H54 (cell line): ENCODE measurements at regions not wholly inside any gene's neighbourhood (a gene's known extent, or its start where the extent isn't known, plus 50 kb on each side); places are given as distances from the start of the nearest gene placed in this dataset.

Experiments used
- DNase-seq: peaks from one replicate; pipeline ENCODE4 v3.0.0; 2011; ENCODE audit warnings: low spot score, mixed read lengths; ENCODE audit not compliant: insufficient read length
- FAIRE-seq: peaks from 3 replicates; lab custom pipeline; 2011; peaks lifted over from hg19 to GRCh38; lab: Jason Lieb, UNC
- POLR2A ChIP-seq: IDR thresholded peaks from 2 replicates; pipeline ENCODE4 v1.6.1; 2011; ENCODE audit warnings: low read depth, mild to moderate bottlenecking, low read length

DNA sequence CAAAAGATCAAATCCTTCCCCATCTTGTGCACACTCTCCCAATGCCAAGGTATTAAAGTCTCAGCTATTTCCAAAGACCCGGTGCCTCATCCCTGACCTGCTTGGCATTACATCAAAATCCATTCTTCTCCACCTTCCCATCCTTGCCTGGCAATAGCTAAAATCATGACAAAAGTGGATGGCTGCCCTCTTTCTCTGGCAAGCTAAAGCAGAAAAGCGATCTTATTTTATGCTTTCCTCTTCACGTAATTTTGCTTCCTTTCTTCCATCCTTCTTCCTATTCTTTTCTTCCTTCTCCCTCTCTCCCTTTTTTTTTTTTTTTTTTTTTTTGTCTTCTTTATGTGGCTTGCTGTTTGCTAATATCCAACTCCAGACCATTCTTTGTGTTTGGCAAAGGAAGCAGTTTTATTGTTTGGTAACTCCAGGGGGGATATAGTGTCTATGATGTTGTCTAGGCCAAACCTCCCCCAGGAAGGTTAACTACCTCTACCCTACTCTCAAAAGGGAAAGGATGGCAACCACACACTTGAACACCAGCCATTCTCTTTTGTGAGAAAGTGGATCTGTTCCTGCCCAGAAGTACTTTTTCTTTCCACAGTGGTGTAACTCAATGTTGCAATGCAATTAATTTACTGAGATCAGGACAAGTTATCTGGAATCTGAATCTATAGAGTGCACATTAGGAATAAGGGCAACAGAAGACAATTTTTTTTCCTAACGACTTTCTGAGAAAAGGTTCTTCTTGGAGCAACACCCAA lies 120.9 kb upstream of the TMEM161B start:
- no peak for TF ChIP-seq POLR2A

DNA sequence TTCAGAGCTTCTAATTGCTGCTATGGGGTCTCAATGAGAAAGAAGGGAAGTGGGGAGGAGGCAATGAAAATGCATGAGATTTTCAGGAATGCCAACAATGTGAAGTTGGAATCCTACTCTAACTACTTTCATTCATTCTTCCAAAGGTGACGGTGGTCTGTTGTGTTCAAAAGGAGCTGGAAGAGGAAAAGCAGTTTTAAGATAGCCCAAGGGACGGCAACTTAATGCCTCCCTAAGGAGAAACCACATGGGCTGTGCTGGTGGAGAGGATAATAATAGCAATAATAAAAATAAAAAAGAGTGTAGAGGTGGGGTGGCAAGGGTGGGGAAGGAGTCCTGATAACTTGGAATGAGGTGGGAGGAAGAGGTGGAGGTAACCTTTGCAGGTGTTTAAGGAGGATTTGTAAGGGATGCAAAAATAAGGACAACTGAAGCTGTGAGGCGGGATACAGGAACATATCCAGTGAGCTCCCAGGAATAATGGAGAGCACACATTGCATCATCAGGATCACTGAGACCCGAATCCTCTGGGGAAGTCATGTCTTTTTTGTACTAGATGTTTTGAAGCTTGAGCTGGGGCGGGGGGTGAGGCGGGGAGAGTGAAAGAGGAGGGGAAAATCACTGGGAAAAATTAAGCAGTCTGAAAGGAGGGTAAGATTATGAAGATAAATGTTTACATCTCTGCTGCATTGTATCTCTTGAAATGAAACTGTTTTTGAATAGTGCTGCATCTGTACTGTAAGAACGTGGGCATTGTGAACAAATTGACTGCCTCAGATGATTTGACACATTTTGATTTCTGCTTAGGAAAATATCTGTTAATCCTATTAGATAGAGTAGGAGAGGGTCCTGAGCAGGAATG lies 120.1 kb upstream of the TMEM161B start:
- FAIRE-seq (no peak), DNase-seq (no peak)
- TF ChIP-seq POLR2A: no peak

More for the DNA sequence above, 120.9 kb upstream of the TMEM161B start:
- FAIRE-seq (no peak), DNase-seq (no peak)

DNA sequence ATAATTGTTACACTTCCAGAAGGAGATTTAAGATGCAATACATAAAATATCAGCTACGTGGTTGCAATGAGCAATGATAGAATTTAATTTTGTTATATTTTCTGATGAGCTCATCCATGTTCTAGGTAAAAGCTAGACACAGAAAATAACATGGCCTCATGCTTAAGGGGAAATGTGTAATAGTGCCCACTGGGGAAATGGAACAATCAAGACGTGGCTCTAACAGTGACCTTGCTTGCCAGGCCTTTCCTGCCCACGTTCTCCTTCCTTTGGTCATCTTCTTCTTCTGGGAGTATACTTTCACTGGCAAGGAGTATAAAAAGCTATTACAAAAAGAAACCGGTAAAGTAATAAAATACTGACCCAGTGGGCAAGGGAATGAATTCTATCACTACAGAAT lies 116.2 kb upstream of the TMEM161B start:
- TF ChIP-seq POLR2A: no peak
- DNase-seq (no peak), FAIRE-seq (no peak)

DNA sequence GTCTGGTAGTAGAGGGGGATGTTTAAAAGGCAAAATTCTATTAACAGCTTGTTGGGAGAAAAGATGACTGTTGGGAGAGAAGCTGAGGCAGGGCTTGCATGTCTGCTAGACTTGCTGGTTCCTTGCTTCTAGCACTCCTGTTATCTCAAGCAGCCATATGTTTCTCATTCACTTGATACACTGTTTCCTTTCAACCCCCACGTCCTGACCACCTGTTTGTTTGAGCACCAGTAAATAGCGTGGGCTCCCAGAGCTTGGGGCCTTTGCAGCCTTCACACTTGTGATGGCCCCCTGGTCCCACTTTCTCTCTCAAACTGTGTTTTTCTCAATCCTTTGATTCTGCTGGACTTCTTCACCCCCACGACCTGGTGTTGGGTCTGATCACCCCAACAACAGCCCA lies 111.7 kb upstream of the TMEM161B start:
- FAIRE-seq (no peak), DNase-seq (no peak)
- TF ChIP-seq POLR2A: no peak

DNA sequence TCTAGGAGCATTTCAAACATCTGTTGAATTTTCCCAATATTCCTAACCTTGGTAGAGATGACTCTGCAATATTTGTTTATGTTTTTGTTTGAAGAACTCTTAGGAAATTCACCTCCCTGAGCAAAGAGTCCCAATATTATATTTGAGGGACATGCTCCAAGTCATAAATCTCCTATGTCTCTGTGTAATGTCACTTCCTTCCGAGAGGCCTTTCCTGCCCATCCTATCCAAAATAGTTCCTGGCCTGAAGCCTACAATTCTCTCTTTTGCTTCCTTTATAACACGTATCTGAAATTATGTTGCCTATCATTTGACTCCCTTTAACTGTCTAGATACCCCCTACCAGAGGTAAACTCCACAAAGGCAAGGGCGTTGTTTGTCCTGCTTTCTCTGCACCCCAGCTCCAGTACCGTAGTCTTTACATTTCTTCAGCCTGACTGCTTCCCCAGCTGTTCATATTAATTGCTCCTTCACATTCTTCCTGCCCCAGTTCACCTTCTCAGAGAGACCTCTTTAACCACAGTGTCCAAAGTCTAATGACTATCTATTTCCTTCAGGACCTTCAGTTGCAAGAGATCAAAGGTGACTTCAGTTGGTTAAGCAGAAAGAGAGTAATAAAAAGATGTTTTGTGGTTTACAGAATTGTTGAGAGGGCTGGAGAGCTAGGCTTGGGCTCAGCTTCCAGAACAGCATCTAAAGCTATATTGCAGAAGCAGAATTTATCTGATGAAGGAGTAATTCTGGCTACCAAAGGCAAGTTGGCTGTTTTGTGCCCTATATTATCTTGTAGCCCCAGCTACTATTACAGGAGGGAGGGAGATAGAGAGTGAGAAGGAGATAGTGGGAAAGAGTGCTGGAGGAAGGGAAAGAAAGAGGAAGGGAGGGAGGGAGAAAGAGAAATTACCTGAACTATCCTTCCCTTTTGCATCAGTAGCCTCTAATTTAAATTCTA lies 109.3 kb upstream of the TMEM161B start:
- no peak for TF ChIP-seq POLR2A
- no peak for FAIRE-seq
- DNase-seq: no peak

DNA sequence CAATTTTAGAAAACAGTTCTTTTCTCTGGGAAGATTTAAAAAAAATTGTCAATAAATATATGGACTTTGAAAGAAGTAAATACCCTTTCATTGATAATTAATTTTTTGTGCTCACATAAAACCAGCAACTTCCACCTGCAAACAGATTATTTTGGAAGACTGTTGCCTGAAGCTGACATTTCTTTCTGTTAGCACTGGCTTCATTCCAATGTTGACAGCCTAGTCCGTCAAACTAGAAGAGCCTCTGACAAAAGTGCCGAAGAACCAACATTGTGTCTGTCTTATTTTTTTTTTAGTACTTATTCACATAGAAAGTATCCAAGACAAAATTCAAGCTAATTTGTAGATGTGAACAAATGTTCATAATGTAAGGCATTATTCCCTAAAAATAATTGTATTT lies 108.6 kb upstream of the TMEM161B start:
- DNase-seq (no peak), FAIRE-seq (no peak)
- TF ChIP-seq POLR2A: no peak

DNA sequence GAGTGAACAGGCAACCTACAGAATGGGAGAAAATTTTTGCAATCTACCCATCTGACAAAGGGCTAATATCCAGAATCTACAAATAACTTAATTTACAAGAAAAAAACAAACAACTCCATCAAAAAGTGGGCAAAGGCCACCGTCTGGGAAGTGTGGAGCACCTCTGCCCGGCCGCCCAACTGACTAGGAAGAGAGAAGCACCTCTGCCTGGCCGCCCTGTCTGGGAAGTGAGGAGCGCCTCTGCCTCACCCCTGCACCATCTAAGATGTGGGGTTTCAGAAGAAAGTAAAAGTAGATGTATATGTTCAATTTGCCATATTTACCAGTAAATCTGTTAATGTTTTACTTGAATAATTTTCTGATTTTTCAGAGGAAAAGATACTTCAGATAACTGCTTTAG lies 108.1 kb upstream of the TMEM161B start:
- no peak for TF ChIP-seq POLR2A
- no peak for DNase-seq
- FAIRE-seq: no peak

DNA sequence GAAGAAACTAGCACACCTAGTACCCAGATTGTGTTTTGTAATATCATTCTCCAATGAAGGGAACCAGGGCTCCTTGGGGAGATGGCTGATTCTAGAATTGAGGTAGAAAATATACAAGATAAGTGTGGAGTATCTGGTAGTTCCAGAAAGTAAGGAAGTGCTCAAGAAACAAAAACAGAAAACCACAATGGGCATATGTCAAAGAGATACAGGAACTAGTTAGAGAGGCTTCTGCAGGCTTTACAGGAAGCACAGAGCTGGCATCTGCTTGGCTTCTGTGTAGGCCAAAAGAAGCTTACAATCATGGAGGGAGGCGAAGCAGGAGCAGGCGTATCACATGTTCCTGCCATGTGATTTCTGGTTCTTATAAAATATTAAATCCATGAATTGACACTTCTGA lies 105.7 kb upstream of the TMEM161B start:
- FAIRE-seq (no peak), DNase-seq (no peak)
- no peak for TF ChIP-seq POLR2A

DNA sequence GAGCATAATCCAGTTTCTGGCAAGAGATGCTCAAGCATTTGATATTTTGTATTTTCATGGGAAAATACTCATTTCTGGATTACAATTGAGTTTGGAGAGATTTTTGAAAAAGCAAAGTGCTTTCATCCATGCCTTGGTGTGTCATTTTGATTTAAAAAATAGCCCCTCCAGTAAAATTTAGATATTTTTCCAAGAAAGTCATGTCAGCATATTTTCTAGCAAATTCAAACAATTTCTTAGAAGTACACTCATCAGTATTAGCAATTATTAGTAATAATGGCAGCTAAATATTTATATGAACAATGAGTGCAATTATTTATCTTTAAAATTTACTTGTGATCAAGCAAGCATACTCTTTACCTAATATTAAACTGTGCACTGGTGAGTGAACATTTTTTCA lies 102.2 kb upstream of the TMEM161B start:
- DNase-seq: no peak
- FAIRE-seq: no peak
- no peak for TF ChIP-seq POLR2A

DNA sequence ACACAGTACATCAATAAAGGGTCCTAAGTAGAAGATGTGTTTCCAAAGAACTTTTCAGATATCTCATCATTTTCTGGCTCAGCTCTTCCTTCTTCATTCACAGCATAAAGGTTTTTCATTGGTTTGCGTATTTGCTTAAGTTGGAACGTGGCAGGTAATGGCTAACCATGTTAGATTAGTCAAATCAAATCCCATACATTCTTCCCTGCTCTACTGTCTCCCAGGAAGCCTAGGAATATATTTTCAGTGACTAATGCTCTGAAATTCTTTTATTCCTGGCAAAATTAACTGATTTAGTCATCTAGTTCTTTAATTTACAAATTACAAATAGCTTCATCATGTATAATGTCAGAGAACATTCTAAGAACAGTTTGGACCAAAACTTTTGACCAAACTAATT lies 99.6 kb upstream of the TMEM161B start:
- FAIRE-seq (no peak), DNase-seq (no peak)
- no peak for TF ChIP-seq POLR2A

DNA sequence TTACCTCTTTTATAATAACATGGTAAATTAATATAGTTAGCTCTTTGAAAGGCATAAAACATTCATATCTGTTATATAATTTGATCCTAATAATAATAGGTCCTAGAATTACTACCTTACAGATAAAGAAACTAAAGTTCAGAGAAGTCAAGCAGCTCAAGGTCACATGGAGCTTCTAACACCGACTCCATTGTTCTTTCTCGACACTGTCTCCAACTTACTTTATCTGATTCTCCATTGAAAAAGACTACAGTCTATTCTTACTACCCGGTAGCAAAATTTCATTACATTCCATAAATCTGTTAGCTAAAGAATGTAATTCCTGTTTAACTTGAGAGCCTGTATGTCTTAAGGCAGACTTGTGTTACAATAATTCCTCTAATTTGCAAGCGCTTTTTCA lies 96.3 kb upstream of the TMEM161B start:
- TF ChIP-seq POLR2A: no peak
- FAIRE-seq (no peak), DNase-seq (no peak)

DNA sequence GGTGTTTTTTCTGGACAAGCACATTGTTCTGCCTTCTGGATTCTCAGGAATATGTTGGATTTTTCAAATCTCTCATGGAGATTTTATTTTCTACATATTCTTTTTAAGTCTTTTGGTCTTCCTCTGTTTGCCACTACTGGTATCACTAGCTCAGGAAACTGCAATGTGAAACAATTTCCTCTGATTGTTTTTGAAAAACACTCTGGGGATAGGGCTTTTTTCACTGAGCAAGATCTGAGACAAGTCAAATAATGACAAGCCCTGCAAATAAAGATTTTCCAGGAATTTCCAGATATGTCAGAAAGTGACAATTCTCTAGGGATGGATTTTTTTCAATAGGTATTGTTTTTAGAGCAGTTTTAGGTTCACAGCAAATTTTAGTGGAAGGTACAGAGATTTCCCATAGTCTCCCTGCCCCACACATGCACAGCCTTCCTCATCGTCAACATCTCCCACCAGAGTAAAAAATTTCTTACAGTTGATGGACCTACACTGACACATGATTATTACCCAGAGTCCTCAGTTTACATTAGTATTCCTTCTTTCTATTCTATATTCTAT lies 86.9 kb upstream of the TMEM161B start:
- DNase-seq: no peak
- no peak for FAIRE-seq
- no peak for TF ChIP-seq POLR2A

DNA sequence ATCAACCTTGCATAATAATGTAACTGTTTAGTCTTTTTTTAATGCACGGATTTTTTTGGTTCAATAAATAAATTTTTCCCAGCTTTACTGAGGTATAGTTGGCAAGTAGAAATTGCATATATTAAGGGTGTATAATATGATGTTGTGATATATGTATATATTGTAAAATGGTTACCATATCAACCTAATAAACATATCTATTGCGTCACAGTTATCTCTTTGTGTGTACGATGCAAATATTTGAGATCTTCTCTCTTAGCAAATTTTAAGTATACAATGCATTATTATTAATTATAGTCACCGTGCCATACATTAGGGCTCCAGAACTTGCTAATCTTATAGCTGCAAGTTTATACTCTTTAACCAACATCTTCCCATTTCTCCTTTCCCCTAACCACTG lies 57.2 kb upstream of the TMEM161B start:
- TF ChIP-seq POLR2A: no peak
- no peak for DNase-seq
- FAIRE-seq: no peak
